Fibroblast of lung (primary cell): ENCODE measurements at regions not wholly inside any gene's neighbourhood (a gene's known extent, or its start where the extent isn't known, plus 50 kb on each side); places are given as distances from the start of the nearest gene placed in this dataset.
A peak's percentile ranks its signal among the peaks of the same experiment; 100 is the strongest.

Experiments
- DNase-seq, 2 donors: peaks; one replicate each; pipeline versions ENCODE4 v3.0.0 to v3.0.0-alpha.2; 2010; ENCODE audit warnings: low read depth in 2 of 2
- H2AFZ ChIP-seq: 2 replicates; pipeline ENCODE4 v1.5.1; 2012; ENCODE audit warnings: low read length, control low read depth, inconsistent platforms
- H3K27ac ChIP-seq: 2 replicates; pipeline ENCODE4 v1.5.1; 2011; ENCODE audit warnings: low read length, control low read depth; ENCODE audit not compliant: insufficient read depth
- H3K27me3 ChIP-seq: 2 replicates; pipeline ENCODE4 v1.5.1; 2011; ENCODE audit warnings: mild to moderate bottlenecking, low read length; ENCODE audit not compliant: control insufficient read depth, insufficient read depth
- H3K36me3 ChIP-seq: 2 replicates; pipeline ENCODE4 v1.5.1; 2011; ENCODE audit warnings: low read length; ENCODE audit not compliant: control insufficient read depth, insufficient read depth
- H3K4me1 ChIP-seq: 2 replicates; pipeline ENCODE4 v1.5.1; 2011; ENCODE audit warnings: low read length; ENCODE audit not compliant: control insufficient read depth, insufficient read depth; ENCODE audit errors: extremely low read depth
- H3K4me2 ChIP-seq: 2 replicates; pipeline ENCODE4 v1.5.1; 2011; ENCODE audit warnings: low read length, control low read depth; ENCODE audit not compliant: insufficient read depth; ENCODE audit errors: extremely low read depth
- H3K4me3 ChIP-seq, 4 experiments: fragments of 200-600 bp in 1 of 4; sonication (generic) in 1 of 4; replicated peaks in 1 of 4; 2 replicates each; pipeline ENCODE4 v1.5.1; 2011 to 2016; ENCODE audit warnings: low read length in 4 of 4, low read depth in 3 of 4, mild to moderate bottlenecking in 3 of 4, control low read depth in 2 of 4, inconsistent platforms in 1 of 4, mixed read lengths in 1 of 4; ENCODE audit not compliant: insufficient read depth in 1 of 4; ENCODE audit errors: control extremely low read depth in 1 of 4
- H3K79me2 ChIP-seq: 2 replicates; pipeline ENCODE4 v1.5.1; 2012; ENCODE audit warnings: mild to moderate bottlenecking, low read length, inconsistent platforms; ENCODE audit not compliant: control insufficient read depth, insufficient read depth
- H3K9ac ChIP-seq: 2 replicates; pipeline ENCODE4 v1.5.1; 2011; ENCODE audit warnings: mild to moderate bottlenecking, low read length, control low read depth; ENCODE audit not compliant: insufficient read depth
- H3K9me3 ChIP-seq: 2 replicates; pipeline ENCODE4 v1.5.1; 2012; ENCODE audit warnings: low read depth, low read length; ENCODE audit not compliant: control insufficient read depth, insufficient read depth
- H4K20me1 ChIP-seq: 2 replicates; pipeline ENCODE4 v1.5.1; 2011; ENCODE audit warnings: low read length; ENCODE audit not compliant: control insufficient read depth, insufficient read depth; ENCODE audit errors: extremely low read depth
- CTCF ChIP-seq, 2 donors: IDR thresholded peaks in 1 of 2; conservative IDR thresholded peaks in 1 of 2; 1 replicate in 1 of 2; 2 replicates in 1 of 2; pipeline ENCODE4 v1.5.1; 2011 to 2012; ENCODE audit warnings: low read length in 2 of 2, control low read depth in 1 of 2, inconsistent platforms in 1 of 2, low read depth in 1 of 2, mild to moderate bottlenecking in 1 of 2
- EZH2 ChIP-seq: IDR thresholded peaks from 2 replicates; pipeline ENCODE4 v1.5.1; 2012; ENCODE audit warnings: low read length, control low read depth, mild to moderate bottlenecking; ENCODE audit errors: missing control alignments

- Histone ChIP-seq H3K4me2 (no peak overlapping the region), H3K27ac (no peak overlapping the region), H3K4me1 (no peaks in the 10 kb centered on the region), H3K4me3 (no peak overlapping the region), H3K27me3 (no peaks in the 10 kb centered on the region), H4K20me1 (no peaks in the 10 kb centered on the region), H3K9ac (no peak overlapping the region), H3K9me3 (no peaks in the 10 kb centered on the region), H3K79me2 (no peaks in the 10 kb centered on the region), H3K36me3 (no peaks in the 10 kb centered on the region), H2AFZ (no peak overlapping the region)
- DNase-seq: no peak
- TF ChIP-seq CTCF (conservative IDR thresholded peaks at IDR 0.05 in 1 of 2, IDR thresholded peaks at IDR 0.05 in 1 of 2; ENCODE audit: low read depth in 1 of 2, low read length in 2 of 2) (no peak), EZH2 (no peak)
Observed at GRCh38 chr13:58579468-58579867, 947.9 kb downstream of the PCDH17 start.

- Histone ChIP-seq H3K27ac (no peak overlapping the region), H3K4me1 (no peaks in the 10 kb centered on the region), H3K9ac (no peak overlapping the region), H3K4me3 (no peak overlapping the region), H3K9me3 (no peaks in the 10 kb centered on the region), H2AFZ (no peak overlapping the region), H3K27me3 (no peaks in the 10 kb centered on the region), H3K36me3 (no peaks in the 10 kb centered on the region), H3K4me2 (no peak overlapping the region), H4K20me1 (no peaks in the 10 kb centered on the region), H3K79me2 (no peaks in the 10 kb centered on the region)
- peak; percentile 6 to 53 for DNase-seq
- no peak for TF ChIP-seq CTCF (conservative IDR thresholded peaks at IDR 0.05 in 1 of 2, IDR thresholded peaks at IDR 0.05 in 1 of 2; ENCODE audit: low read depth in 1 of 2, low read length in 2 of 2)
- no peak for TF ChIP-seq EZH2
Observed at GRCh38 chr13:58583966-58584365, 952.4 kb downstream of the PCDH17 start.

GRCh38 chr13:58584610-58585009, 953.1 kb downstream of the PCDH17 start:
- Histone ChIP-seq H3K9ac (no peak overlapping the region), H3K79me2 (no peaks in the 10 kb centered on the region), H2AFZ (no peak overlapping the region), H3K36me3 (no peaks in the 10 kb centered on the region), H3K27me3 (no peaks in the 10 kb centered on the region), H3K27ac (no peak overlapping the region), H3K4me3 (no peak overlapping the region), H4K20me1 (no peaks in the 10 kb centered on the region), H3K4me1 (no peaks in the 10 kb centered on the region), H3K9me3 (no peaks in the 10 kb centered on the region), H3K4me2 (no peak overlapping the region)
- no peak for DNase-seq
- TF ChIP-seq CTCF (conservative IDR thresholded peaks at IDR 0.05 in 1 of 2, IDR thresholded peaks at IDR 0.05 in 1 of 2; ENCODE audit: low read depth in 1 of 2, low read length in 2 of 2): no peak
- no peak for TF ChIP-seq EZH2
